ENCODE measurements at regions not wholly inside any gene's neighbourhood (a gene's known extent, or its start where the extent isn't known, plus 50 kb on each side); places are given as distances from the start of the nearest gene placed in this dataset.

DNA sequence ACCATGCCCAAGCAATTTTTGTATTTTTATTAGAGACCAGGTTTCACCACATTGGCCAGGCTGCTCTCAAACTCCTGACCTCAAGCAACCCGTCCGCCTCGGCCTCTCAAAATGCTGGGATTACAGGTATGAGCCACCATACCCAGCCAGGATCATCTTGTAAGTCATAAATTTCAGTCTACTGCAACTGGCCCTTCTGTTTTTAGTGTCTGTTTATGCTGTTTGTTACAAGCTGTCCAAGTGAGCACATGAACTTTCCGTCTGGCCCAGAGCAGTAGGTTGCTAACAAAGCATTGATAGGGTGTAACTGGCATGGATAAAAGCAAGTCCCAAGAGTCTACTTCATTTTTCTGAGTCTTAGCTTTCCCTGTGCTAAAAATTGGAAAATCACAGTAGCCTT, 164.4 kb upstream of the NT5C1B start:
- Histone ChIP-seq H3K4me3 (no peak overlapping the region), H3K36me3 (no peaks in the 10 kb centered on the region), H3K27ac (no peak overlapping the region), H3K9me3 (no peaks in the 10 kb centered on the region), H3K27me3 (no peaks in the 10 kb centered on the region), H3K4me1 (peaks cover 0 to 15% (median 0%) of the 10 kb centered on the region in 9 donors)
- DNase-seq (no peak), ATAC-seq (no peak)
- TF ChIP-seq CTCF (IDR thresholded peaks at IDR 0.05) = no peak
- WGBS, 2 donors = 91 to 94% methylated on average over 4 of the region's 4 CpGs
- intact Hi-C loops (cut with DNase I) = loop anchor here in 8 of 10 donors (2.0 to 10.0 kb wide), 6 partner anchors 604 to 1111 kb away; partner anchors contain the start of gene OSR1 (in 1 of the 8)

GRCh38 chr2:18752667-18753422, 163.5 kb upstream of the NT5C1B start:
- H3K36me3 ChIP-seq = no peaks in the 10 kb centered on the region
- peaks cover 0 to 15% (median 0%) of the 10 kb centered on the region in 9 donors for H3K4me1 ChIP-seq
- WGBS, 2 donors = 78 to 79% methylated on average over 6 of the region's 6 CpGs
- no peak for TF ChIP-seq CTCF (IDR thresholded peaks at IDR 0.05)
- intact Hi-C loops (cut with DNase I) = loop anchor here in 8 of 10 donors (2.0 to 10.0 kb wide), 6 partner anchors 604 to 1112 kb away; partner anchors contain the start of gene OSR1 (in 1 of the 8)
- no peak overlapping the region for H3K27ac ChIP-seq
- ATAC-seq = no peak
- no peak for DNase-seq
- no peak overlapping the region for H3K4me3 ChIP-seq
- no peaks in the 10 kb centered on the region for H3K9me3 ChIP-seq
- no peaks in the 10 kb centered on the region for H3K27me3 ChIP-seq

DNA sequence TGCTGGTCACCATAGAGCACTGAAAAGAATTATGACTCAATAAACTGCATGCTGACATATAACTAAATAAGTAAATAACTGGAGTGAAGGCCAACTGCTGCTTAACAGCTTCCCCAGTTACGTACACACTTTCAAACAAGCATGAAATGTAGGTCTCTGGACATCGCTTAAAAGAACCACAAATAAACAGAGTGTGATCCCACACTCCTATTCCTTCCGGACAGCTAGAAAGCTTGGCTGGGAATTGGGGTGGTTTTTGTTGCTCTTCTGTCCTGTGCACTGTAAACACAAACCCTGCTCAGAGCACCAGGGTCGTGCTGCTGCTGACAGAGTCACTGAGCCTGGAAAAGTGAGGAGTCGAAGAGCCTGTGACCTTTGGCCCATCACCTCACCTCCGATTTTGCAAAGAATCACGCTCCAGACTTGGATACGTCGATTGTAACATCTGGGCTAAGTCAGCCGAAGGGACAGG, 162.7 kb upstream of the NT5C1B start:
- Histone ChIP-seq H3K27ac (no peak overlapping the region), H3K4me1 (peaks cover 0 to 15% (median 0%) of the 10 kb centered on the region in 9 donors), H3K36me3 (no peaks in the 10 kb centered on the region), H3K4me3 (no peak overlapping the region), H3K27me3 (no peaks in the 10 kb centered on the region), H3K9me3 (no peaks in the 10 kb centered on the region)
- TF ChIP-seq CTCF (IDR thresholded peaks at IDR 0.05) = no peak
- intact Hi-C loops (cut with DNase I) = loop anchor here in 8 of 10 donors (2.0 to 10.0 kb wide), 6 partner anchors 605 to 1113 kb away; partner anchors contain the start of gene OSR1 (in 1 of the 8)
- no peak for DNase-seq
- 63 to 65% methylated on average over 10 of the region's 10 CpGs for WGBS, 2 donors
- ATAC-seq = peak in 4 of 8 donors; percentile 12 to 42 (median 26)

DNA sequence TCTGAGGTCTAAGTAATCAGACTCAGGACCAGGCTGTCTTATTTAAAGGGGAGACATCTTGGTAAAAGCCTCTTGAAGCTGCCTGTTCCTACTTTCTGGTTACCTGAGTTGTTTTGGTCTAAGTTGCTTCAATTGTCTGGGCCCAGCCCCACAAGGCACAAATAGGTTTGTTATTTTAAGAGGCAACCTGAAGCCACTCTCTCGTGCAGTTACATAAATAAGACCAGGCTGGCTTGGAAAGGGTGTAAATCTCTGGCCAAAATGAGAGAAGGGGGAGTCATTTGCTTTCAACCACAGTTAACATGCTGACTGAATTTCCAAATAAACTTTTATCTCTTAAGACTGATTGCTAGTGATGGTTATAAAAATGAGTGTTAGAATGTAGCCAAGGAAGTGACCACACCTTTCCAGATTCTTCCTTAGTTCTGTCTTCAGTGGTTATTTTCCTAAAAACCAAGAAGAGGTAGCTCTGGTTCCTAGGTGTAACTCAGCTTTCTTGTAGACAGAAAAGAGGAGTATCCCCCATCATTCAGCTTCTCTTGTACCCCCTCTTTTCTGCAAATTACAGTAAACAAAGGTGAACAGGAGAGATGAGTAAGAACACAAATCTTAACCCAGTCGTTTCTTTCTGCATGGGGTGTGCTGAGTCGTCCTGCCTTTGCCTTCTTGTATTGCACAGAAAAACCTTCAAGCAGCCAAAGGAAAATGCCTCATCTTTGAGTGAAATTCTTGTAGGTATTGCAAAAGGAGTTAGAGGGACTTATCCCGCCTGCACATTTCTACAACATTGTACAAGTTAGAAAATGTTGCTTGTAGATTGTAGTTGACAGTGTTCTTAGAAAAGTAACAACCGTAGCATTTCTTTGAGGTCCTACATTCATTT, 161.5 kb upstream of the NT5C1B start:
- no peak for TF ChIP-seq CTCF (IDR thresholded peaks at IDR 0.05)
- Histone ChIP-seq H3K4me3 (no peak overlapping the region), H3K9me3 (no peaks in the 10 kb centered on the region), H3K4me1 (peaks cover 0 to 15% (median 0%) of the 10 kb centered on the region in 9 donors), H3K36me3 (no peaks in the 10 kb centered on the region), H3K27ac (no peak overlapping the region), H3K27me3 (no peaks in the 10 kb centered on the region)
- ATAC-seq (no peak), DNase-seq (no peak)
- intact Hi-C loops (cut with DNase I) = loop anchor here in 9 of 10 donors (2.0 to 10.0 kb wide), 7 partner anchors 606 to 1114 kb away; partner anchors contain the start of gene OSR1 (in 1 of the 9)
- WGBS, 2 donors = 70 to 74% methylated on average over 5 of the region's 5 CpGs

Measured in heart right ventricle (tissue), 16 donors.